ENCODE measurements at regions not wholly inside any gene's neighbourhood (a gene's known extent, or its start where the extent isn't known, plus 50 kb on each side); places are given as distances from the start of the nearest gene placed in this dataset.
A peak's percentile ranks its signal among the peaks of the same experiment; 100 is the strongest.
"Not testable (repeated sequence)": the region's sequence is repeated elsewhere in the genome, so short reads cannot be mapped to it uniquely, and the experiment has no call there.

DNA sequence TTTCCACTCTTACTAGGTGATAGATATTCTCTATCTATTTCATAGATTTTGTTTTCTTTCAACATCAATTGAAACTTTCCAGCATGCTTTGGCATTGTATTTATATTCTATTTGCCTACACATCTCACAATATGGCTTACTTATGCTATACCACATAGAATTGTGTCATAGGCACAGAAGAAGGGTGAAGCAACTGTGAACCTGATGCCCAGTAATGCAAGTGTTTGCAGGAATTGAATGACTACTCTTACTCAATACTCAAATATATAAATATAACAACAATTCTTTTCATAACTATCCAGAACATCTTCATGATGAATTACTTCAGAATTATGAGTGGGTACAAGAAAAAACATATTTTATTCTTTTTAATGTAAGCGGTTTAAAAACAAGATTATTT lies 165.9 kb downstream of the PTBP2 start:
- H3K4me3 Mint-ChIP-seq, result no peak overlapping the region
- no peak for DNase-seq
- no peaks in the 10 kb centered on the region for H3K4me1 Mint-ChIP-seq
- no peak overlapping the region for H3K27ac Mint-ChIP-seq
- H3K36me3 Mint-ChIP-seq (ENCODE audit: low read depth), result no peaks in the 10 kb centered on the region
- H3K27me3 Mint-ChIP-seq (ENCODE audit: low read depth, poor library complexity), result no peaks in the 10 kb centered on the region
- H3K9me3 Mint-ChIP-seq, result peaks cover 22% of the 10 kb centered on the region
- TF ChIP-seq, protein P1, sequence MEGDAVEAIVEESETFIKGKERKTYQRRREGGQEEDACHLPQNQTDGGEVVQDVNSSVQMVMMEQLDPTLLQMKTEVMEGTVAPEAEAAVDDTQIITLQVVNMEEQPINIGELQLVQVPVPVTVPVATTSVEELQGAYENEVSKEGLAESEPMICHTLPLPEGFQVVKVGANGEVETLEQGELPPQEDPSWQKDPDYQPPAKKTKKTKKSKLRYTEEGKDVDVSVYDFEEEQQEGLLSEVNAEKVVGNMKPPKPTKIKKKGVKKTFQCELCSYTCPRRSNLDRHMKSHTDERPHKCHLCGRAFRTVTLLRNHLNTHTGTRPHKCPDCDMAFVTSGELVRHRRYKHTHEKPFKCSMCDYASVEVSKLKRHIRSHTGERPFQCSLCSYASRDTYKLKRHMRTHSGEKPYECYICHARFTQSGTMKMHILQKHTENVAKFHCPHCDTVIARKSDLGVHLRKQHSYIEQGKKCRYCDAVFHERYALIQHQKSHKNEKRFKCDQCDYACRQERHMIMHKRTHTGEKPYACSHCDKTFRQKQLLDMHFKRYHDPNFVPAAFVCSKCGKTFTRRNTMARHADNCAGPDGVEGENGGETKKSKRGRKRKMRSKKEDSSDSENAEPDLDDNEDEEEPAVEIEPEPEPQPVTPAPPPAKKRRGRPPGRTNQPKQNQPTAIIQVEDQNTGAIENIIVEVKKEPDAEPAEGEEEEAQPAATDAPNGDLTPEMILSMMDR (IDR thresholded peaks at IDR 0.05), result no peak

DNA sequence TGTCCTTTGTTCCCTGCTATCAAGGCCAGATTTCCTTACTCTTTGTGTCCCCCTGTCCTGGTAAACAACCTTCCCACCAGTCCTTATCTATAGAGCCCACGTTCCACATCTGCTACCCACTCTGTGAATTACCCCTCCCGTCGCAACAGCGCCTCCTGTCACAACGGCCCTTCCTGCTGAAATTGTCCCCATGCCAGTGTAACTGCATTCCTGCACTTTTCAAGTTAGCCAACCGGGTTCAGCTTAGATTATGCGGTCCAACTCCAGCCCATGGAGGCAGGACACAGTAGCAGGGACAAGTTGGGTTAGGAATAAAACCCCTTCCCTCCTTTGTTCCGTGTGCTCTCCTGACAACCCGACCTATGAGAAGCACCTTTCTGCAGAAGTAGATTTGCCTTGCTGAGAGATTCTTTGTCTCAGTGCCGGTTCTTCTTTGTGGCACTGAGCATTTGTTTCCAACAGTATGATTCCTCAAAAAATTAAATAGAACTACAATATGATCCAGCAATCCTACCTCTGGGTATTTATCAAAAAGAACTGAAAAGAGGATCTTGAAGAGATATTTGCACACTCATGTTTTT lies 180.3 kb downstream of the PTBP2 start:
- no peaks in the 10 kb centered on the region for H3K36me3 Mint-ChIP-seq (ENCODE audit: low read depth)
- H3K4me1 Mint-ChIP-seq, result no peaks in the 10 kb centered on the region
- H3K9me3 Mint-ChIP-seq, result peaks cover 12% of the 10 kb centered on the region
- peaks cover 12% of the 10 kb centered on the region for H3K27me3 Mint-ChIP-seq (ENCODE audit: low read depth, poor library complexity)
- no peak overlapping the region for H3K4me3 Mint-ChIP-seq
- H3K27ac Mint-ChIP-seq, result peak overlapping the region; percentile 81
- TF ChIP-seq, protein P1 (IDR thresholded peaks at IDR 0.05), result no peak
- DNase-seq, result no peak

DNA sequence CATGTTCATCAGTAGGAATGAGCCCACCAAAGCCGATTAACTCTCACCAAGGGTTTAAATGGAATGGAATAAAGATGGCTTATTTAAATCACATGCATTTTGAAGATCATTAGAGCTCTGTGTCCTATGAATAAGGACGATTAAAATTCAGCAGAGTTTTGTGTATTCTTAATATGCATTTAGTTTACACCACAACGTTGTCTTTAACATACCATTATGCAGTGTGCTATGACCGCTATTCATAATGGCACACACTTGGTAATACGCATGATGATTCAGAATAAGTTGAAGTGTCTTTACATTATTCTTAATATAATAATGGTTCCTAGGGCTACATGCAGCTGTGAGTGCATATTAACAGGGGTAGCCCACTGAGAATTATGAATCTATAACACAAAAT lies 190.7 kb downstream of the PTBP2 start:
- H3K27ac Mint-ChIP-seq, result no peak overlapping the region
- no peak for DNase-seq
- no peaks in the 10 kb centered on the region for H3K27me3 Mint-ChIP-seq (ENCODE audit: low read depth, poor library complexity)
- no peaks in the 10 kb centered on the region for H3K4me1 Mint-ChIP-seq
- TF ChIP-seq, protein P1 (IDR thresholded peaks at IDR 0.05), result no peak
- no peak overlapping the region for H3K4me3 Mint-ChIP-seq
- H3K36me3 Mint-ChIP-seq (ENCODE audit: low read depth), result no peaks in the 10 kb centered on the region
- peaks cover 3% of the 10 kb centered on the region for H3K9me3 Mint-ChIP-seq

DNA sequence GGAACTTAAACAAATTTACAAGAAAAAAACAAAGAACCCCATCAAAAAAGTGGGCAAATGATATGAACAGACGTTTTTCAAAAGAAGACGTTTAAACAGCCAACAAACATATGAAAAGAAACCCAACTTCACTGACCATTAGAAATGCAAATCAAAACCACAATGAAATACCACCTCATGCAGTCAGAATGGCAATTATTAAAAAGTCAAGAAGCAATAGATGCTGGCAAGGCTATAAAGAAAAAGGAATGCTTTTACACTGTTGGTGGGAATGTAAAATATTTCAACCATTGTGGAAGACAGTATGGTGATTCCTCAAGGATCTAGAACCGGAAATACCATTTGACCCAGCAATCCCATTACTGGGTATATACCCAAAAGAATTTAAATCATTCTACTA lies 194.1 kb downstream of the PTBP2 start:
- H3K27me3 Mint-ChIP-seq (ENCODE audit: low read depth, poor library complexity); H3K27ac Mint-ChIP-seq; H3K9me3 Mint-ChIP-seq; H3K36me3 Mint-ChIP-seq (ENCODE audit: low read depth); DNase-seq; H3K4me1 Mint-ChIP-seq; H3K4me3 Mint-ChIP-seq: not testable (repeated sequence)

DNA sequence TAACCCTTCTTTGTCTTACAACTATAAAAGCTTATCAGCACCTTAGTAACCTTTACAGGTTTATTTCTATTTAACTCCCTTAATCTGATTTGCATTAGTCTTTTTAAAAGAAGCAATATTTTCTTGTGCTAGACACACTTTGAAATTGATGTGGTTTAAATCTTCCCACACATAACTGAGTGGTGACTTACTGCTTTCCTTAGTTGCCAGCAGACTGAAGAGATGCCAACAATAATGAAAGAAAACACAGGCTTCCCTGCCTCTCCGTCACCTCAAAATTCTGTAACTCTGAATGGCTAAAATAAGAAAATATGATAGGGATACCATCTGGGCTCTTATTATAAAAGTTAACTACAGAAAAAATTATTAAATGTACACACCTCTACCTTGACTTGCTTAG lies 196.8 kb downstream of the PTBP2 start:
- Mint-ChIP-seq H3K27me3 (ENCODE audit: low read depth, poor library complexity) (peaks cover 4% of the 10 kb centered on the region), H3K4me3 (no peak overlapping the region), H3K27ac (no peak overlapping the region), H3K4me1 (no peaks in the 10 kb centered on the region), H3K9me3 (peaks cover 17% of the 10 kb centered on the region), H3K36me3 (ENCODE audit: low read depth) (no peaks in the 10 kb centered on the region)
- no peak for DNase-seq
- TF ChIP-seq, protein P1 (IDR thresholded peaks at IDR 0.05), result no peak

DNA sequence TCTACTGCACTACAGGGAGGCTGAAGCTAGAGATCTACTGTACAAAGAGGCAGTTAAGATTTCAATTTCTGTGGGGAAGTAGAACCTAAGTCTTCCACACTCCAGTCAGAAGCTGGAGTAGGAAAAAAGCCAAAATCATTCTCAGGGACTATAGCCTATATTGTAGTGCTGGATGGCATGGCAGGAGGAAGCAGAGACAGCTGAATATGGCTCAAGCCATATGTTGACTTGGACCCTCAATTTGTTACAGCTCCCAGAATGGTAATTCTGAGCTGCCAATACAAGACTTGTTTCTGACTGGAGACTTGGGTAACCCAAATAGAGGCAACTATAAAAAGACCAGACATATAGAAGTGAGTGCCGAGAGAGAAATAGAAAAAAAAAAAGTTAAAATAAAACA lies 200.6 kb downstream of the PTBP2 start:
- Mint-ChIP-seq H3K27ac (no peak overlapping the region), H3K4me3 (no peak overlapping the region), H3K36me3 (ENCODE audit: low read depth) (no peaks in the 10 kb centered on the region), H3K9me3 (peaks cover 27% of the 10 kb centered on the region), H3K27me3 (ENCODE audit: low read depth, poor library complexity) (peaks cover 4% of the 10 kb centered on the region), H3K4me1 (no peaks in the 10 kb centered on the region)
- DNase-seq, result no peak
- TF ChIP-seq, protein P1 (IDR thresholded peaks at IDR 0.05), result no peak
